ENCODE measurements at regions not wholly inside any gene's neighbourhood (a gene's known extent, or its start where the extent isn't known, plus 50 kb on each side); places are given as distances from the start of the nearest gene placed in this dataset.

GRCh38 chr10:71045204-71045809 lies 156.9 kb upstream of the PCBD1 start:
- Histone ChIP-seq H3K27me3 (replicated peaks; ENCODE audit: insufficient read depth) (no peaks in the 10 kb centered on the region), H3K4me1 (replicated peaks) (no peaks in the 10 kb centered on the region), H3K9me3 (no peaks in the 10 kb centered on the region), H3K36me3 (no peaks in the 10 kb centered on the region), H3K4me3 (no peak overlapping the region), H3K27ac (no peak overlapping the region)
- intact Hi-C loops (cut with DNase I) = no loop called here
- WGBS = 80% methylated on average over 10 of the region's 10 CpGs
- DNase-seq (ENCODE audit: low spot score) = no peak
- TF ChIP-seq POLR2A (IDR thresholded peaks at IDR 0.05) = no peak
- TF ChIP-seq POLR2AphosphoS5 (IDR thresholded peaks at IDR 0.05) = no peak
- TF ChIP-seq CTCF (IDR thresholded peaks at IDR 0.05) = no peak

- H3K4me3 ChIP-seq = no peak overlapping the region
- H3K9me3 ChIP-seq = no peaks in the 10 kb centered on the region
- no peaks in the 10 kb centered on the region for H3K36me3 ChIP-seq
- TF ChIP-seq POLR2A (IDR thresholded peaks at IDR 0.05) = no peak
- TF ChIP-seq CTCF (IDR thresholded peaks at IDR 0.05) = no peak
- TF ChIP-seq POLR2AphosphoS5 (IDR thresholded peaks at IDR 0.05) = no peak
- H3K4me1 ChIP-seq (replicated peaks) = no peaks in the 10 kb centered on the region
- no peak overlapping the region for H3K27ac ChIP-seq
- no peaks in the 10 kb centered on the region for H3K27me3 ChIP-seq (replicated peaks; ENCODE audit: insufficient read depth)
- WGBS = 79% methylated on average over 4 of the region's 4 CpGs
- intact Hi-C loops (cut with DNase I) = no loop called here
- DNase-seq (ENCODE audit: low spot score) = no peak
Measured at GRCh38 chr10:71045936-71046335, 157.6 kb upstream of the PCBD1 start.

- H3K4me1 ChIP-seq (replicated peaks) = no peaks in the 10 kb centered on the region
- TF ChIP-seq POLR2A (IDR thresholded peaks at IDR 0.05) (no peak), CTCF (IDR thresholded peaks at IDR 0.05) (no peak), POLR2AphosphoS5 (IDR thresholded peaks at IDR 0.05) (no peak)
- intact Hi-C loops (cut with DNase I) = no loop called here
- H3K4me3 ChIP-seq = no peak overlapping the region
- WGBS = 100% methylated on average over 5 of the region's 5 CpGs
- no peaks in the 10 kb centered on the region for H3K9me3 ChIP-seq
- no peaks in the 10 kb centered on the region for H3K27me3 ChIP-seq (replicated peaks; ENCODE audit: insufficient read depth)
- DNase-seq (ENCODE audit: low spot score) = no peak
- H3K27ac ChIP-seq = no peak overlapping the region
- no peaks in the 10 kb centered on the region for H3K36me3 ChIP-seq
Measured at GRCh38 chr10:71046747-71047146, 158.4 kb upstream of the PCBD1 start.

- intact Hi-C loops (cut with DNase I) = no loop called here
- no peak for DNase-seq (ENCODE audit: low spot score)
- no peak overlapping the region for H3K27ac ChIP-seq
- no peaks in the 10 kb centered on the region for H3K4me1 ChIP-seq (replicated peaks)
- no peaks in the 10 kb centered on the region for H3K9me3 ChIP-seq
- no peaks in the 10 kb centered on the region for H3K27me3 ChIP-seq (replicated peaks; ENCODE audit: insufficient read depth)
- no peak overlapping the region for H3K4me3 ChIP-seq
- TF ChIP-seq CTCF (IDR thresholded peaks at IDR 0.05) = no peak
- no peak for TF ChIP-seq POLR2A (IDR thresholded peaks at IDR 0.05)
- TF ChIP-seq POLR2AphosphoS5 (IDR thresholded peaks at IDR 0.05) = no peak
- 94% methylated on average over 6 of the region's 6 CpGs for WGBS
- no peaks in the 10 kb centered on the region for H3K36me3 ChIP-seq
Measured at GRCh38 chr10:71048971-71049615, 160.7 kb upstream of the PCBD1 start.

- WGBS = 90% methylated on average over 6 of the region's 6 CpGs
- Histone ChIP-seq H3K27ac (no peak overlapping the region), H3K4me3 (no peak overlapping the region), H3K4me1 (replicated peaks) (no peaks in the 10 kb centered on the region), H3K36me3 (no peaks in the 10 kb centered on the region), H3K27me3 (replicated peaks; ENCODE audit: insufficient read depth) (no peaks in the 10 kb centered on the region), H3K9me3 (no peaks in the 10 kb centered on the region)
- intact Hi-C loops (cut with DNase I) = no loop called here
- DNase-seq (ENCODE audit: low spot score) = no peak
- TF ChIP-seq CTCF (IDR thresholded peaks at IDR 0.05) (no peak), POLR2AphosphoS5 (IDR thresholded peaks at IDR 0.05) (no peak), POLR2A (IDR thresholded peaks at IDR 0.05) (no peak)
Measured at GRCh38 chr10:71049994-71050393, 161.6 kb upstream of the PCBD1 start.
